ENCODE measurements at regions not wholly inside any gene's neighbourhood (a gene's known extent, or its start where the extent isn't known, plus 50 kb on each side); places are given as distances from the start of the nearest gene placed in this dataset.
A peak's percentile ranks its signal among the peaks of the same experiment; 100 is the strongest.

- TF ChIP-seq CTCF (conservative IDR thresholded peaks at IDR 0.05; ENCODE audit: low read depth, low read length) = no peak
- no peak for DNase-seq (ENCODE audit: low read depth)
- no peak overlapping the region for H3K4me3 ChIP-seq (ENCODE audit: low read depth, low read length)
Measured at GRCh38 chr13:76764916-76765315, 121.3 kb downstream of the KCTD12 start.

GRCh38 chr13:76764429-76764828, 121.8 kb downstream of the KCTD12 start:
- DNase-seq (ENCODE audit: low read depth) = peak; percentile 41
- H3K4me3 ChIP-seq (ENCODE audit: low read depth, low read length) = no peak overlapping the region
- no peak for TF ChIP-seq CTCF (conservative IDR thresholded peaks at IDR 0.05; ENCODE audit: low read depth, low read length)

- DNase-seq (ENCODE audit: low read depth) = no peak
- TF ChIP-seq CTCF (conservative IDR thresholded peaks at IDR 0.05; ENCODE audit: low read depth, low read length) = no peak
- H3K4me3 ChIP-seq (ENCODE audit: low read depth, low read length) = no peak overlapping the region
Measured at GRCh38 chr13:76762721-76763120, 123.5 kb downstream of the KCTD12 start.

- DNase-seq (ENCODE audit: low read depth) = peak; percentile 72
- TF ChIP-seq CTCF (conservative IDR thresholded peaks at IDR 0.05; ENCODE audit: low read depth, low read length) = peak; percentile 35
- H3K4me3 ChIP-seq (ENCODE audit: low read depth, low read length) = no peak overlapping the region
Measured at GRCh38 chr13:76759877-76760276, 126.3 kb downstream of the KCTD12 start.

- no peak for TF ChIP-seq CTCF (conservative IDR thresholded peaks at IDR 0.05; ENCODE audit: low read depth, low read length)
- peak; percentile 47 for DNase-seq (ENCODE audit: low read depth)
- no peak overlapping the region for H3K4me3 ChIP-seq (ENCODE audit: low read depth, low read length)
Measured at GRCh38 chr13:76758738-76759137, 127.5 kb downstream of the KCTD12 start.

GRCh38 chr13:76758257-76758656, 127.9 kb downstream of the KCTD12 start:
- TF ChIP-seq CTCF (conservative IDR thresholded peaks at IDR 0.05; ENCODE audit: low read depth, low read length) = no peak
- peak; percentile 40 for DNase-seq (ENCODE audit: low read depth)
- H3K4me3 ChIP-seq (ENCODE audit: low read depth, low read length) = no peak overlapping the region

GRCh38 chr13:76756451-76756850, 129.8 kb downstream of the KCTD12 start:
- H3K4me3 ChIP-seq (ENCODE audit: low read depth, low read length) = no peak overlapping the region
- DNase-seq (ENCODE audit: low read depth) = no peak
- TF ChIP-seq CTCF (conservative IDR thresholded peaks at IDR 0.05; ENCODE audit: low read depth, low read length) = no peak
